ENCODE measurements at regions not wholly inside any gene's neighbourhood (a gene's known extent, or its start where the extent isn't known, plus 50 kb on each side); places are given as distances from the start of the nearest gene placed in this dataset.
A peak's percentile ranks its signal among the peaks of the same experiment; 100 is the strongest.

DNA sequence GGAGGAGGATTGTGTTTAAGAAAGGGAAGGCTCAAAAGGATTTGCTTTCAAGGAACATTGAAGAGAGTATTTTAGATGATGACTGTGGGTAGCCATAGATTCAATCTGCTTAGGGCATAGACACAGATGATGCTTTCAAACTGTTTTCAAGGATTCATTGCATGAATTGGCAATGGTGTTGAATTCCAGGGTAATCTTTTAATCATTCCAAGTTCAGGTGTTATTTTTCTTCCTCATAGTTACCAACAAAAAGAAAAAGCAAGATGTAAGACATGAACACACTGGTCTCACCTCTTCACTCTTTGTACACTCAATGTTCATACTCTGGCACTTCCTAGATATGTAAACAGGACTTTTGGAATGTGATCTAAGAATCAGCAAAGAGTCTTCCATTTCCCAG lies 167.0 kb upstream of the RHOBTB1 start (continued):
- TF ChIP-seq, protein P1, sequence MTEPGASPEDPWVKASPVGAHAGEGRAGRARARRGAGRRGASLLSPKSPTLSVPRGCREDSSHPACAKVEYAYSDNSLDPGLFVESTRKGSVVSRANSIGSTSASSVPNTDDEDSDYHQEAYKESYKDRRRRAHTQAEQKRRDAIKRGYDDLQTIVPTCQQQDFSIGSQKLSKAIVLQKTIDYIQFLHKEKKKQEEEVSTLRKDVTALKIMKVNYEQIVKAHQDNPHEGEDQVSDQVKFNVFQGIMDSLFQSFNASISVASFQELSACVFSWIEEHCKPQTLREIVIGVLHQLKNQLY (CRISPR knock-in tag; IDR thresholded peaks at IDR 0.05), result no peak

- Mint-ChIP-seq H3K27ac (no peak overlapping the region), H3K9me3 (no peaks in the 10 kb centered on the region), H3K27me3 (ENCODE audit: low read depth) (no peaks in the 10 kb centered on the region), H3K4me1 (no peaks in the 10 kb centered on the region), H3K36me3 (no peaks in the 10 kb centered on the region), H3K4me3 (no peak overlapping the region)
- no peak for TF ChIP-seq ZNF232 (CRISPR knock-in tag; IDR thresholded peaks at IDR 0.05)
- TF ChIP-seq, protein P2, sequence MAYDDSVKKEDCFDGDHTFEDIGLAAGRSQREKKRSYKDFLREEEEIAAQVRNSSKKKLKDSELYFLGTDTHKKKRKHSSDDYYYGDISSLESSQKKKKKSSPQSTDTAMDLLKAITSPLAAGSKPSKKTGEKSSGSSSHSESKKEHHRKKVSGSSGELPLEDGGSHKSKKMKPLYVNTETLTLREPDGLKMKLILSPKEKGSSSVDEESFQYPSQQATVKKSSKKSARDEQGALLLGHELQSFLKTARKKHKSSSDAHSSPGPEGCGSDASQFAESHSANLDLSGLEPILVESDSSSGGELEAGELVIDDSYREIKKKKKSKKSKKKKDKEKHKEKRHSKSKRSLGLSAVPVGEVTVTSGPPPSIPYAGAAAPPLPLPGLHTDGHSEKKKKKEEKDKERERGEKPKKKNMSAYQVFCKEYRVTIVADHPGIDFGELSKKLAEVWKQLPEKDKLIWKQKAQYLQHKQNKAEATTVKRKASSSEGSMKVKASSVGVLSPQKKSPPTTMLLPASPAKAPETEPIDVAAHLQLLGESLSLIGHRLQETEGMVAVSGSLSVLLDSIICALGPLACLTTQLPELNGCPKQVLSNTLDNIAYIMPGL (CRISPR knock-in tag; IDR thresholded peaks at IDR 0.05), result no peak
- TF ChIP-seq, protein P3, sequence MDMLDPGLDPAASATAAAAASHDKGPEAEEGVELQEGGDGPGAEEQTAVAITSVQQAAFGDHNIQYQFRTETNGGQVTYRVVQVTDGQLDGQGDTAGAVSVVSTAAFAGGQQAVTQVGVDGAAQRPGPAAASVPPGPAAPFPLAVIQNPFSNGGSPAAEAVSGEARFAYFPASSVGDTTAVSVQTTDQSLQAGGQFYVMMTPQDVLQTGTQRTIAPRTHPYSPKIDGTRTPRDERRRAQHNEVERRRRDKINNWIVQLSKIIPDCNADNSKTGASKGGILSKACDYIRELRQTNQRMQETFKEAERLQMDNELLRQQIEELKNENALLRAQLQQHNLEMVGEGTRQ (CRISPR knock-in tag; IDR thresholded peaks at IDR 0.05), result no peak
- ChIA-PET POLR2A (no interaction called here), CTCF (no interaction called here)
- ATAC-seq (no peak), DNase-seq (ENCODE audit: low spot score) (no peak)
Measured at GRCh38 chr10:61110188-61110844, 166.3 kb upstream of the RHOBTB1 start.

DNA sequence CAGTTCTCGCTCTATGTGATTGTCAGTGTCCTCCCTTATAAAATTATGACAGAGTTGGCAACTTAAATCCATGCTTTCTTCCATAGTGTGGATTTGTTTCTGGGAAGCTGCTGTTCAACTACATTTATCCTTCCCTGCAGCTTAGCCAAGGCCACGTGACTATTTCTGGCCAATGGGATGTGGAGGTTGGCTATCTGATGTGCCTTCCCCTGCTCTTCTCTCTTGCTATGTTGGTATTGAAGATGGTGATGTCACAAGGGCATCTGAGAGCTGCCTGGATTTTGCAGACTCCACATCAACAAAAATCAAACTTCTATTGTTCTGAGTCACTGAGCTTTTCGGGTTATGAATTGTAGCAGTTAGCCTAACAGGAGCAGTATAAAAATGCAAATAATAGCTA lies 164.9 kb upstream of the RHOBTB1 start:
- Mint-ChIP-seq H3K9me3 (no peaks in the 10 kb centered on the region), H3K4me1 (no peaks in the 10 kb centered on the region), H3K4me3 (no peak overlapping the region), H3K36me3 (no peaks in the 10 kb centered on the region), H3K27me3 (ENCODE audit: low read depth) (no peaks in the 10 kb centered on the region), H3K27ac (no peak overlapping the region)
- no peak for ATAC-seq
- POLR2A ChIA-PET, result no interaction called here
- DNase-seq (ENCODE audit: low spot score), result no peak
- CTCF ChIA-PET, result no interaction called here
- TF ChIP-seq ZNF138 (CRISPR knock-in tag; conservative IDR thresholded peaks at IDR 0.05) (no peak), ZNF425 (CRISPR knock-in tag; conservative IDR thresholded peaks at IDR 0.05) (no peak), ZNF396 (CRISPR knock-in tag; IDR thresholded peaks at IDR 0.05; ENCODE audit: borderline replicate concordance) (no peak), FOXP1 (CRISPR knock-in tag; IDR thresholded peaks at IDR 0.05; ENCODE audit: borderline replicate concordance) (no peak), PRRX2 (CRISPR knock-in tag; IDR thresholded peaks at IDR 0.05) (no peak), ZNF671 (CRISPR knock-in tag; IDR thresholded peaks at IDR 0.05) (no peak), USF1 (CRISPR knock-in tag; IDR thresholded peaks at IDR 0.05) (peak; percentile 42; the same call in 1 of the 2 replicates), TEAD4 (CRISPR knock-in tag; IDR thresholded peaks at IDR 0.05) (no peak), ZSCAN18 (CRISPR knock-in tag; IDR thresholded peaks at IDR 0.05) (no peak), KAT7 (CRISPR knock-in tag; IDR thresholded peaks at IDR 0.05; ENCODE audit: borderline replicate concordance) (no peak)
- TF ChIP-seq, protein P3 (CRISPR knock-in tag; IDR thresholded peaks at IDR 0.05), result peak; percentile 67
- TF ChIP-seq, protein P4, sequence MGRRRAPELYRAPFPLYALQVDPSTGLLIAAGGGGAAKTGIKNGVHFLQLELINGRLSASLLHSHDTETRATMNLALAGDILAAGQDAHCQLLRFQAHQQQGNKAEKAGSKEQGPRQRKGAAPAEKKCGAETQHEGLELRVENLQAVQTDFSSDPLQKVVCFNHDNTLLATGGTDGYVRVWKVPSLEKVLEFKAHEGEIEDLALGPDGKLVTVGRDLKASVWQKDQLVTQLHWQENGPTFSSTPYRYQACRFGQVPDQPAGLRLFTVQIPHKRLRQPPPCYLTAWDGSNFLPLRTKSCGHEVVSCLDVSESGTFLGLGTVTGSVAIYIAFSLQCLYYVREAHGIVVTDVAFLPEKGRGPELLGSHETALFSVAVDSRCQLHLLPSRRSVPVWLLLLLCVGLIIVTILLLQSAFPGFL (CRISPR knock-in tag; IDR thresholded peaks at IDR 0.05; ENCODE audit: borderline replicate concordance), result no peak
- TF ChIP-seq, protein P5, sequence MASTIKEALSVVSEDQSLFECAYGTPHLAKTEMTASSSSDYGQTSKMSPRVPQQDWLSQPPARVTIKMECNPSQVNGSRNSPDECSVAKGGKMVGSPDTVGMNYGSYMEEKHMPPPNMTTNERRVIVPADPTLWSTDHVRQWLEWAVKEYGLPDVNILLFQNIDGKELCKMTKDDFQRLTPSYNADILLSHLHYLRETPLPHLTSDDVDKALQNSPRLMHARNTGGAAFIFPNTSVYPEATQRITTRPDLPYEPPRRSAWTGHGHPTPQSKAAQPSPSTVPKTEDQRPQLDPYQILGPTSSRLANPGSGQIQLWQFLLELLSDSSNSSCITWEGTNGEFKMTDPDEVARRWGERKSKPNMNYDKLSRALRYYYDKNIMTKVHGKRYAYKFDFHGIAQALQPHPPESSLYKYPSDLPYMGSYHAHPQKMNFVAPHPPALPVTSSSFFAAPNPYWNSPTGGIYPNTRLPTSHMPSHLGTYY (CRISPR knock-in tag; IDR thresholded peaks at IDR 0.05), result no peak
- TF ChIP-seq, protein P6, sequence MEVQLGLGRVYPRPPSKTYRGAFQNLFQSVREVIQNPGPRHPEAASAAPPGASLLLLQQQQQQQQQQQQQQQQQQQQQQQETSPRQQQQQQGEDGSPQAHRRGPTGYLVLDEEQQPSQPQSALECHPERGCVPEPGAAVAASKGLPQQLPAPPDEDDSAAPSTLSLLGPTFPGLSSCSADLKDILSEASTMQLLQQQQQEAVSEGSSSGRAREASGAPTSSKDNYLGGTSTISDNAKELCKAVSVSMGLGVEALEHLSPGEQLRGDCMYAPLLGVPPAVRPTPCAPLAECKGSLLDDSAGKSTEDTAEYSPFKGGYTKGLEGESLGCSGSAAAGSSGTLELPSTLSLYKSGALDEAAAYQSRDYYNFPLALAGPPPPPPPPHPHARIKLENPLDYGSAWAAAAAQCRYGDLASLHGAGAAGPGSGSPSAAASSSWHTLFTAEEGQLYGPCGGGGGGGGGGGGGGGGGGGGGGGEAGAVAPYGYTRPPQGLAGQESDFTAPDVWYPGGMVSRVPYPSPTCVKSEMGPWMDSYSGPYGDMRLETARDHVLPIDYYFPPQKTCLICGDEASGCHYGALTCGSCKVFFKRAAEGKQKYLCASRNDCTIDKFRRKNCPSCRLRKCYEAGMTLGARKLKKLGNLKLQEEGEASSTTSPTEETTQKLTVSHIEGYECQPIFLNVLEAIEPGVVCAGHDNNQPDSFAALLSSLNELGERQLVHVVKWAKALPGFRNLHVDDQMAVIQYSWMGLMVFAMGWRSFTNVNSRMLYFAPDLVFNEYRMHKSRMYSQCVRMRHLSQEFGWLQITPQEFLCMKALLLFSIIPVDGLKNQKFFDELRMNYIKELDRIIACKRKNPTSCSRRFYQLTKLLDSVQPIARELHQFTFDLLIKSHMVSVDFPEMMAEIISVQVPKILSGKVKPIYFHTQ (CRISPR knock-in tag; IDR thresholded peaks at IDR 0.05), result no peak
